NCI-H774 (cell line): ENCODE measurements at regions not wholly inside any gene's neighbourhood (a gene's known extent, or its start where the extent isn't known, plus 50 kb on each side); places are given as distances from the start of the nearest gene placed in this dataset.

Experiments
- DNase-seq: peaks from one replicate; lab custom pipeline; 2025; lab: John Stamatoyannopoulos, UW

GRCh38 chr7:42617806-42618457 lies 293.9 kb downstream of the C7orf25 start:
- DNase-seq, result no peak

- DNase-seq, result no peak
Observed at GRCh38 chr7:42617071-42617765, 294.7 kb downstream of the C7orf25 start.

GRCh38 chr7:42614636-42615035 lies 297.2 kb downstream of the C7orf25 start:
- no peak for DNase-seq

- no peak for DNase-seq
Observed at GRCh38 chr7:42611961-42612360, 299.9 kb downstream of the C7orf25 start.

- DNase-seq, result no peak
Observed at GRCh38 chr7:42611289-42611928, 300.5 kb downstream of the C7orf25 start.

- DNase-seq, result no peak
Observed at GRCh38 chr7:42606193-42606905, 305.5 kb downstream of the C7orf25 start.

- DNase-seq, result no peak
Observed at GRCh38 chr7:42605406-42606192, 306.3 kb downstream of the C7orf25 start.

- no peak for DNase-seq
Observed at GRCh38 chr7:42603496-42603895, 308.4 kb downstream of the C7orf25 start.

- no peak for DNase-seq
Observed at GRCh38 chr7:42597300-42597699, 314.6 kb downstream of the C7orf25 start.

GRCh38 chr7:42596737-42597136 lies 315.1 kb downstream of the C7orf25 start:
- DNase-seq, result no peak

GRCh38 chr7:42593860-42594259 lies 318.0 kb downstream of the C7orf25 start:
- no peak for DNase-seq

- no peak for DNase-seq
Observed at GRCh38 chr7:42590771-42591310, 321.0 kb downstream of the C7orf25 start.

- no peak for DNase-seq
Observed at GRCh38 chr7:42588876-42589275, 323.0 kb downstream of the C7orf25 start.

- no peak for DNase-seq
Observed at GRCh38 chr7:42587806-42588205, 324.1 kb downstream of the C7orf25 start.

GRCh38 chr7:42580061-42580460 lies 331.8 kb downstream of the C7orf25 start:
- no peak for DNase-seq

- DNase-seq, result no peak
Observed at GRCh38 chr7:42575171-42575570, 336.7 kb downstream of the C7orf25 start.

GRCh38 chr7:42574685-42575084 lies 337.2 kb downstream of the C7orf25 start:
- no peak for DNase-seq

- no peak for DNase-seq
Observed at GRCh38 chr7:42573881-42574672, 337.1 kb upstream of the GLI3 start.

- no peak for DNase-seq
Observed at GRCh38 chr7:42572561-42572960, 335.6 kb upstream of the GLI3 start.

- no peak for DNase-seq
Observed at GRCh38 chr7:42572056-42572455, 335.0 kb upstream of the GLI3 start.

- DNase-seq, result no peak
Observed at GRCh38 chr7:42570944-42571343, 333.9 kb upstream of the GLI3 start.
